ENCODE measurements at regions not wholly inside any gene's neighbourhood (a gene's known extent, or its start where the extent isn't known, plus 50 kb on each side); places are given as distances from the start of the nearest gene placed in this dataset.

GRCh38 chr1:221212926-221213325 is 333.7 kb downstream of the HLX start (continued):
- TF ChIP-seq NFE2L2 (IDR thresholded peaks at IDR 0.05; ENCODE audit: low read length) = no peak

- H2AFZ ChIP-seq (ENCODE audit: low read length) = no peak overlapping the region
- H3K9me3 ChIP-seq (ENCODE audit: low read length) = no peaks in the 10 kb centered on the region
- no peaks in the 10 kb centered on the region for H4K20me1 ChIP-seq (ENCODE audit: insufficient read depth, low read length)
- no peaks in the 10 kb centered on the region for H3K4me1 ChIP-seq (ENCODE audit: insufficient read depth, low read length)
- H3K36me3 ChIP-seq (replicated peaks in 1 of 2; ENCODE audit: control insufficient read depth in 1 of 2, insufficient read depth in 2 of 2, low read length in 2 of 2) = no peaks in the 10 kb centered on the region
- no peak overlapping the region for H3K27ac ChIP-seq (ENCODE audit: extremely low read length, insufficient read depth, low read length)
- no peak overlapping the region for H3K4me3 ChIP-seq (replicated peaks in 1 of 3; ENCODE audit: insufficient read depth in 1 of 3, low read depth in 2 of 3, low read length in 3 of 3)
- FAIRE-seq = no peak
- no peak overlapping the region for H3K4me2 ChIP-seq (ENCODE audit: low read depth, low read length)
- no TSS peak for BruUV-seq (replicated peaks)
- no peak overlapping the region for H3K9ac ChIP-seq (ENCODE audit: insufficient read depth, low read depth, low read length)
- WGBS (ENCODE audit: low lambda C conversion rate) = 1% methylated on average over 3 of the region's 3 CpGs
- CTCF ChIA-PET (ENCODE audit: low intra/inter-chr PET ratio, low total read pairs) = no interaction called here
- H3K79me2 ChIP-seq (ENCODE audit: insufficient read depth, low read length) = no peaks in the 10 kb centered on the region
- no peaks in the 10 kb centered on the region for H3K27me3 ChIP-seq (ENCODE audit: control insufficient read depth in 1 of 2, insufficient read depth in 2 of 2, low read length in 2 of 2)
- TF ChIP-seq PCBP2 (optimal IDR thresholded peaks at IDR 0.05; ENCODE audit: low read depth, low read length, poor library complexity, severe bottlenecking) (no peak), EZH2 (conservative IDR thresholded peaks at IDR 0.05; ENCODE audit: low read depth, low read length) (no peak), NFYB (CRISPR knock-in tag; IDR thresholded peaks at IDR 0.05) (no peak), MLX (CRISPR knock-in tag; IDR thresholded peaks at IDR 0.05) (no peak), GTF3A (CRISPR knock-in tag; conservative IDR thresholded peaks at IDR 0.05) (no peak), AHDC1 (CRISPR knock-in tag; IDR thresholded peaks at IDR 0.05; ENCODE audit: borderline replicate concordance) (no peak), ZFP90 (CRISPR knock-in tag; IDR thresholded peaks at IDR 0.05; ENCODE audit: borderline replicate concordance) (no peak), ZFY (CRISPR knock-in tag; IDR thresholded peaks at IDR 0.05) (no peak)
- intact Hi-C loops (cut with micrococcal nuclease; ENCODE audit: unreplicated experiment) (no loop called here), in situ Hi-C loops (cut with HindIII; ENCODE audit: extremely low pct_ligation_motif_present, low pct_unique_long_range_greater_than_20kb) (no loop called here)
- POLR2A ChIA-PET = no interaction called here
- ATAC-seq = no peak
- DNase-seq (ENCODE audit: low spot score) = no peak
Measured at GRCh38 chr1:221217029-221217428, 337.8 kb downstream of the HLX start.

All from HepG2 (cell line).